ENCODE measurements at regions not wholly inside any gene's neighbourhood (a gene's known extent, or its start where the extent isn't known, plus 50 kb on each side); places are given as distances from the start of the nearest gene placed in this dataset.

- no peak for DNase-seq (ENCODE audit: low read depth)
- TF ChIP-seq, protein P1, sequence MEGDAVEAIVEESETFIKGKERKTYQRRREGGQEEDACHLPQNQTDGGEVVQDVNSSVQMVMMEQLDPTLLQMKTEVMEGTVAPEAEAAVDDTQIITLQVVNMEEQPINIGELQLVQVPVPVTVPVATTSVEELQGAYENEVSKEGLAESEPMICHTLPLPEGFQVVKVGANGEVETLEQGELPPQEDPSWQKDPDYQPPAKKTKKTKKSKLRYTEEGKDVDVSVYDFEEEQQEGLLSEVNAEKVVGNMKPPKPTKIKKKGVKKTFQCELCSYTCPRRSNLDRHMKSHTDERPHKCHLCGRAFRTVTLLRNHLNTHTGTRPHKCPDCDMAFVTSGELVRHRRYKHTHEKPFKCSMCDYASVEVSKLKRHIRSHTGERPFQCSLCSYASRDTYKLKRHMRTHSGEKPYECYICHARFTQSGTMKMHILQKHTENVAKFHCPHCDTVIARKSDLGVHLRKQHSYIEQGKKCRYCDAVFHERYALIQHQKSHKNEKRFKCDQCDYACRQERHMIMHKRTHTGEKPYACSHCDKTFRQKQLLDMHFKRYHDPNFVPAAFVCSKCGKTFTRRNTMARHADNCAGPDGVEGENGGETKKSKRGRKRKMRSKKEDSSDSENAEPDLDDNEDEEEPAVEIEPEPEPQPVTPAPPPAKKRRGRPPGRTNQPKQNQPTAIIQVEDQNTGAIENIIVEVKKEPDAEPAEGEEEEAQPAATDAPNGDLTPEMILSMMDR (IDR thresholded peaks at IDR 0.05; ENCODE audit: low read depth, low read length, missing control alignments): no peak
- H3K4me3 ChIP-seq (ENCODE audit: low read depth, low read length): no peak overlapping the region
Observed at GRCh38 chr13:56247692-56248091, 893.0 kb upstream of the PRR20A start.

- H3K4me3 ChIP-seq (ENCODE audit: low read depth, low read length): no peak overlapping the region
- DNase-seq (ENCODE audit: low read depth): no peak
- TF ChIP-seq, protein P1 (IDR thresholded peaks at IDR 0.05; ENCODE audit: low read depth, low read length, missing control alignments): no peak
Observed at GRCh38 chr13:56271686-56272085, 869.0 kb upstream of the PRR20A start.

GRCh38 chr13:56283262-56283828, 857.4 kb upstream of the PRR20A start:
- TF ChIP-seq, protein P1 (IDR thresholded peaks at IDR 0.05; ENCODE audit: low read depth, low read length, missing control alignments): no peak
- no peak for DNase-seq (ENCODE audit: low read depth)
- no peak overlapping the region for H3K4me3 ChIP-seq (ENCODE audit: low read depth, low read length)

DNA sequence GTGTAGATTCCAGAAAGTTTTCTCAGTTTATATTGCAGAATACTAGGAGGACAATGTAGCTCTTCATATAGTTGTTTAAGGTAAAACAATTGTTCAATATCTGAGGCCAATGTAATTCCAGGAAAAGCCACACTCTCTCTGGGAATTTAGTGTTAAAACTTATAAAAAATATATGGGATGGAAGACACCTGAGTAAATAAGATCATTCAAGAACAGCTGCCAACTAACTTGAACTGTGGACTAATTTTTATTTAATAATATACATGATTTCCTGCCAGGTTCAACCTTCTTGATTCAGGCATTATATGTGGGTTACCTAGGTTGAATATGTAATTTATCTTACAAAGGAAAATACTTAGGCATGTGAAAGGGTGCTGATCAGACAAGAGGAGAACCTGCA, 841.1 kb upstream of the PRR20A start:
- DNase-seq (ENCODE audit: low read depth): no peak
- TF ChIP-seq, protein P1 (IDR thresholded peaks at IDR 0.05; ENCODE audit: low read depth, low read length, missing control alignments): no peak
- H3K4me3 ChIP-seq (ENCODE audit: low read depth, low read length): no peak overlapping the region

DNA sequence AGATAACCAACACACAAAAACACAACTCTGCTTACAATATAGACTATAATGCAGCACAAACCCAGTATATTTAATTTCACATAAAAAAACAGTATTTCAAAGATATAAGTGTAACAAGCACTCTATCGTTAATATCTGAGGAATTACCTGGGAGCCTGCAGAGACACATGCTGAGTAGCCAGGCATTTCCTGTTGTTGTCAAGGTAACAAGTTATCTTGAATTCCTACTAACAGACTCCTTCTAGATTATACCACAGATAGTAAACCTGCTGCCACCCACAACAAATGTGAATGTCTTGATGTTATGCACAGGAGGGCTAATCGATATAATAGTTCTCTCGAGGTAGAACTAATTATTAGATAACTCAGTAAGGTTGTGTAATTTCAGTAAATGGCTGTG, 826.0 kb upstream of the PRR20A start:
- TF ChIP-seq, protein P1 (IDR thresholded peaks at IDR 0.05; ENCODE audit: low read depth, low read length, missing control alignments): no peak
- no peak overlapping the region for H3K4me3 ChIP-seq (ENCODE audit: low read depth, low read length)
- DNase-seq (ENCODE audit: low read depth): no peak

GRCh38 chr13:56317841-56318240, 822.9 kb upstream of the PRR20A start:
- H3K4me3 ChIP-seq (ENCODE audit: low read depth, low read length): no peak overlapping the region
- TF ChIP-seq, protein P1 (IDR thresholded peaks at IDR 0.05; ENCODE audit: low read depth, low read length, missing control alignments): no peak
- no peak for DNase-seq (ENCODE audit: low read depth)

DNA sequence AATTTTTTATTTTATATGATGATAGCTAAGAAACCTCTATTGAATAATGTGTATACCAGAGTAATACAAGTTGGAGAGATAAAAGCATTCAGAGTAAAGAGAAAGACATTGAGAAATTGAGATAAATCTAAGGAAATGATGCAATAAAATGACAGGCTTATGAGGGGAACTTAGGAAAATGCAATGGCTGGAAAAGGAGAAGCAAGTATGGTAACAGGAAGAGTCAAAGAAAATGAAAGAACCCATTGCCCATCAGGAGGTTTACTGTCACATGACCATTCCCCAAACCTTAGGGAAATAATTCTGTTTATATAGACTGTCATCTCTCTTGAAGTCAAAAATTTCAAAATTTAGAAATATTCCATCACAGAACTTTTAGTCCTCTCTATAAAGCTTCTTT, 808.0 kb upstream of the PRR20A start:
- TF ChIP-seq, protein P1 (IDR thresholded peaks at IDR 0.05; ENCODE audit: low read depth, low read length, missing control alignments): no peak
- no peak for DNase-seq (ENCODE audit: low read depth)
- H3K4me3 ChIP-seq (ENCODE audit: low read depth, low read length): no peak overlapping the region
